ENCODE measurements at regions not wholly inside any gene's neighbourhood (a gene's known extent, or its start where the extent isn't known, plus 50 kb on each side); places are given as distances from the start of the nearest gene placed in this dataset.

DNA sequence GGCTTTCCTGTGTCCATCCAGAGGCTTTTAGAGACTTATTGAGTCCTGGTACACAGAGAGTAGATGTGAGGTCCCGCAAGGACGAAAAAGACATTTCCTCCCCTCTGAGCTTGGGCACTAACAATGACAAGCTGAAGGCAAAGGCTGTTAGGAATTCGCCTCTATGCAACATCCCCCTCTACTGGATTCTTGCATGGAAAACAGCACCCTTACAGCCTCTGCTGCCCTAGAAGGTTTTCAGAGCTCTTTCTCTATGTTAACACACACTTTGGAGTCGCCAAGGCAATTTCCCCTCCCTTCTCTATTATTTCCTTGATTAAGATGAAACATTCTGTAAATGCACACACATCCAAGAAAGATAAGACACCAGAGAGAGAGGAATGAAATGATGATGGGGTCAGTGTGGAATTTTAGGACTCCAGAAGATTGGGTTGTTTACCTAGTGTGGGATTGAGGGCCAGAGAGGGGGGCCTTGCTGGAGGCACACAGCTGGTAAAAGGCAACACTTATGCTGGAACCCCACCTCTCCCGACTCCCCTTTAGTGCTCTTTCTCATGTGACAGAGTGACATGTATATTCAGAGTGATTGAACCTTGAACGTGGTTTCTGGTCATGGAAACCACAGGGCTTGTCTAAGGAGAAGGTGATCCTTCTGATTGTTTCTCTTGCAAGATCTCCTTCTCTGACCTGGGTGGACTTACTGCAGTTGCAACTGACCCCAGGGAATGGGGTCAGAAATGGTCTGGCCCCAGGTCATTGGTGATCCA is 300.7 kb downstream of the CLIC5 start:
- no peaks in the 10 kb centered on the region for H3K27me3 ChIP-seq (ENCODE audit: insufficient read depth, low read length, poor library complexity)
- ATAC-seq (ENCODE audit: insufficient read depth, low read depth), result peak; percentile 95
- no peaks in the 10 kb centered on the region for H3K79me2 ChIP-seq (ENCODE audit: insufficient read depth, low read length)
- no peak overlapping the region for H2AFZ ChIP-seq (ENCODE audit: low read depth, low read length)
- H3K4me2 ChIP-seq (ENCODE audit: insufficient read depth, low read length), result no peak overlapping the region
- H3K27ac ChIP-seq (ENCODE audit: low read length), result peak overlapping the region; percentile 15
- H3K4me3 ChIP-seq (ENCODE audit: low read depth in 1 of 2, low read length in 2 of 2), result no peak overlapping the region
- H3K36me3 ChIP-seq (ENCODE audit: insufficient read depth, low read length), result no peaks in the 10 kb centered on the region
- TF ChIP-seq, protein P1, sequence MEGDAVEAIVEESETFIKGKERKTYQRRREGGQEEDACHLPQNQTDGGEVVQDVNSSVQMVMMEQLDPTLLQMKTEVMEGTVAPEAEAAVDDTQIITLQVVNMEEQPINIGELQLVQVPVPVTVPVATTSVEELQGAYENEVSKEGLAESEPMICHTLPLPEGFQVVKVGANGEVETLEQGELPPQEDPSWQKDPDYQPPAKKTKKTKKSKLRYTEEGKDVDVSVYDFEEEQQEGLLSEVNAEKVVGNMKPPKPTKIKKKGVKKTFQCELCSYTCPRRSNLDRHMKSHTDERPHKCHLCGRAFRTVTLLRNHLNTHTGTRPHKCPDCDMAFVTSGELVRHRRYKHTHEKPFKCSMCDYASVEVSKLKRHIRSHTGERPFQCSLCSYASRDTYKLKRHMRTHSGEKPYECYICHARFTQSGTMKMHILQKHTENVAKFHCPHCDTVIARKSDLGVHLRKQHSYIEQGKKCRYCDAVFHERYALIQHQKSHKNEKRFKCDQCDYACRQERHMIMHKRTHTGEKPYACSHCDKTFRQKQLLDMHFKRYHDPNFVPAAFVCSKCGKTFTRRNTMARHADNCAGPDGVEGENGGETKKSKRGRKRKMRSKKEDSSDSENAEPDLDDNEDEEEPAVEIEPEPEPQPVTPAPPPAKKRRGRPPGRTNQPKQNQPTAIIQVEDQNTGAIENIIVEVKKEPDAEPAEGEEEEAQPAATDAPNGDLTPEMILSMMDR (IDR thresholded peaks at IDR 0.05; ENCODE audit: borderline replicate concordance, extremely low read depth, low read length, poor library complexity, severe bottlenecking), result peak; percentile 95
- TF ChIP-seq EZH2 (IDR thresholded peaks at IDR 0.05; ENCODE audit: borderline replicate concordance, low read depth, low read length, severe bottlenecking), result no peak
- peaks cover 14% of the 10 kb centered on the region for H3K4me1 ChIP-seq (ENCODE audit: insufficient read depth, low read length)
- H3K9me3 ChIP-seq (ENCODE audit: insufficient read depth, low read length, severe bottlenecking), result no peaks in the 10 kb centered on the region
- peak; percentile 71 for DNase-seq
- H4K20me1 ChIP-seq (ENCODE audit: insufficient read depth, low read length), result no peaks in the 10 kb centered on the region
- H3K9ac ChIP-seq (ENCODE audit: low read depth, low read length), result no peak overlapping the region

DNA sequence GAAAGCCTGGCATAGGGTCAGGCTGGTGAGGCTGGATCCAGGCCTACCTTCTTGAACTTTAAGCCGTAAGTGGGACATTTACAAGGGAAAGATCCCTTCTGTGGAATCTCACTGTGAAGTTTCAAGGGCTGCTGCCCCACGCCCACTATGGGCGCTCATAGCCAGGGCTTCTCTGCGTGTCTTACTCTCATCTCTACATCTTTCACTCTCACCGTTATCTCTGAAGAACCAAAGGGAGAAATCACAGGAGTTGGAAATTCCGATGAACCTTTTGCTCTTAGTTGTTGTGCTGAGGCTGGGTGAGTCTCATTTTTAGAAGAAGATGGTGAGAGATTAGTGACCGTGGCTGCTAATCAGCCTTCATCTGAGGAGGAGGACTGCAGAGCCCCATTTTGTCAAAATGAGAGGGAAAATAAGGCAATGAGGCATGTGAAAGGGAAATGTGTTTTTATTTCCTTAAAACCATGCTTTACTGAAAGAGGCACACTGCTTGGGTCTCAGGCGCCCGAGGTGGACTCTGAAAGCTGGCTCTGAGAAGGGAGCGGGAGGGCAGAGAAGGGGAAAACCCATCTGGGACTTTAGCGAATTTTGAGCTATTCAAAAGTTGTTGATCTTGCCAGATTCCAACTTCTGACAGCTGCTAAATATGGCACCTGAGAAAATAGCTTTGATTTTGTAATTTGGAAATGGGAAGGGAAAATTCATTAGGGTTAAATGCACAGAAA is 301.5 kb downstream of the CLIC5 start:
- H3K4me1 ChIP-seq (ENCODE audit: insufficient read depth, low read length), result peaks cover 14% of the 10 kb centered on the region
- no peak overlapping the region for H3K4me2 ChIP-seq (ENCODE audit: insufficient read depth, low read length)
- no peaks in the 10 kb centered on the region for H3K36me3 ChIP-seq (ENCODE audit: insufficient read depth, low read length)
- no peak overlapping the region; the same call in 1 of the 2 replicates for H3K27ac ChIP-seq (ENCODE audit: low read length)
- no peaks in the 10 kb centered on the region for H3K27me3 ChIP-seq (ENCODE audit: insufficient read depth, low read length, poor library complexity)
- H3K79me2 ChIP-seq (ENCODE audit: insufficient read depth, low read length), result no peaks in the 10 kb centered on the region
- TF ChIP-seq EZH2 (IDR thresholded peaks at IDR 0.05; ENCODE audit: borderline replicate concordance, low read depth, low read length, severe bottlenecking), result no peak
- TF ChIP-seq, protein P1 (IDR thresholded peaks at IDR 0.05; ENCODE audit: borderline replicate concordance, extremely low read depth, low read length, poor library complexity, severe bottlenecking), result no peak
- H3K9me3 ChIP-seq (ENCODE audit: insufficient read depth, low read length, severe bottlenecking), result no peaks in the 10 kb centered on the region
- H3K4me3 ChIP-seq (ENCODE audit: low read depth in 1 of 2, low read length in 2 of 2), result no peak overlapping the region
- H3K9ac ChIP-seq (ENCODE audit: low read depth, low read length), result no peak overlapping the region
- DNase-seq (no peak), ATAC-seq (ENCODE audit: insufficient read depth, low read depth) (no peak)
- H2AFZ ChIP-seq (ENCODE audit: low read depth, low read length), result no peak overlapping the region
- H4K20me1 ChIP-seq (ENCODE audit: insufficient read depth, low read length), result no peaks in the 10 kb centered on the region
